ENCODE measurements at regions not wholly inside any gene's neighbourhood (a gene's known extent, or its start where the extent isn't known, plus 50 kb on each side); places are given as distances from the start of the nearest gene placed in this dataset.

GRCh38 chr4:136818811-136819330 lies 713.4 kb downstream of the PCDH18 start:
- no peaks in the 10 kb centered on the region for H3K9me3 ChIP-seq
- H3K4me3 ChIP-seq = no peak overlapping the region
- no peaks in the 10 kb centered on the region for H3K4me1 ChIP-seq
- intact Hi-C loops (cut with DNase I) = no loop called here
- no peak overlapping the region for H3K27ac ChIP-seq
- no peaks in the 10 kb centered on the region for H3K36me3 ChIP-seq
- no peaks in the 10 kb centered on the region for H3K27me3 ChIP-seq
- no peak for DNase-seq (ENCODE audit: extremely low spot score in 2 of 2)
- no peak for TF ChIP-seq CTCF (IDR thresholded peaks at IDR 0.05)
- TF ChIP-seq POLR2A (IDR thresholded peaks at IDR 0.05) = no peak
- TF ChIP-seq POLR2AphosphoS5 (IDR thresholded peaks at IDR 0.05; ENCODE audit: insufficient read depth in 1 of 2, low read depth in 1 of 2) = no peak

GRCh38 chr4:136812100-136812880 lies 720.0 kb downstream of the PCDH18 start:
- Histone ChIP-seq H3K27me3 (no peaks in the 10 kb centered on the region), H3K36me3 (no peaks in the 10 kb centered on the region), H3K4me3 (no peak overlapping the region), H3K9me3 (no peaks in the 10 kb centered on the region), H3K4me1 (no peaks in the 10 kb centered on the region), H3K27ac (no peak overlapping the region)
- intact Hi-C loops (cut with DNase I) = no loop called here
- no peak for DNase-seq (ENCODE audit: extremely low spot score in 2 of 2)
- no peak for TF ChIP-seq CTCF (IDR thresholded peaks at IDR 0.05)

- no peak for TF ChIP-seq POLR2AphosphoS5 (IDR thresholded peaks at IDR 0.05; ENCODE audit: insufficient read depth in 1 of 2, low read depth in 1 of 2)
- TF ChIP-seq POLR2A (IDR thresholded peaks at IDR 0.05) = no peak
- no peak for TF ChIP-seq CTCF (IDR thresholded peaks at IDR 0.05)
- no peak for DNase-seq (ENCODE audit: extremely low spot score in 2 of 2)
- Histone ChIP-seq H3K36me3 (no peaks in the 10 kb centered on the region), H3K27me3 (no peaks in the 10 kb centered on the region), H3K27ac (no peak overlapping the region), H3K9me3 (no peaks in the 10 kb centered on the region), H3K4me1 (no peaks in the 10 kb centered on the region), H3K4me3 (no peak overlapping the region)
- intact Hi-C loops (cut with DNase I) = no loop called here
Observed at GRCh38 chr4:136811496-136812077, 720.7 kb downstream of the PCDH18 start.

- intact Hi-C loops (cut with DNase I) = no loop called here
- H3K4me1 ChIP-seq = no peaks in the 10 kb centered on the region
- H3K36me3 ChIP-seq = no peaks in the 10 kb centered on the region
- TF ChIP-seq CTCF (IDR thresholded peaks at IDR 0.05) (no peak), POLR2AphosphoS5 (IDR thresholded peaks at IDR 0.05; ENCODE audit: insufficient read depth in 1 of 2, low read depth in 1 of 2) (no peak), POLR2A (IDR thresholded peaks at IDR 0.05) (no peak)
- DNase-seq (ENCODE audit: extremely low spot score in 2 of 2) = no peak
- H3K27ac ChIP-seq = no peak overlapping the region
- H3K27me3 ChIP-seq = no peaks in the 10 kb centered on the region
- H3K9me3 ChIP-seq = no peaks in the 10 kb centered on the region
- no peak overlapping the region for H3K4me3 ChIP-seq
Observed at GRCh38 chr4:136810626-136811025, 721.7 kb downstream of the PCDH18 start.

GRCh38 chr4:136806844-136807243 lies 725.5 kb downstream of the PCDH18 start:
- Histone ChIP-seq H3K9me3 (no peaks in the 10 kb centered on the region), H3K27ac (no peak overlapping the region), H3K27me3 (no peaks in the 10 kb centered on the region), H3K4me3 (no peak overlapping the region), H3K4me1 (no peaks in the 10 kb centered on the region), H3K36me3 (no peaks in the 10 kb centered on the region)
- intact Hi-C loops (cut with DNase I) = no loop called here
- TF ChIP-seq POLR2A (IDR thresholded peaks at IDR 0.05) (no peak), POLR2AphosphoS5 (IDR thresholded peaks at IDR 0.05; ENCODE audit: insufficient read depth in 1 of 2, low read depth in 1 of 2) (no peak), CTCF (IDR thresholded peaks at IDR 0.05) (no peak)
- no peak for DNase-seq (ENCODE audit: extremely low spot score in 2 of 2)

All from vagina (tissue), 2 donors.